NCI-H146 treated with DMSO at 0.1 percent for 48 hours (cell line): ENCODE measurements at regions not wholly inside any gene's neighbourhood (a gene's known extent, or its start where the extent isn't known, plus 50 kb on each side); places are given as distances from the start of the nearest gene placed in this dataset.

ENCODE experiments used
- DNase-seq: peaks from one replicate; lab custom pipeline; 2025; ENCODE audit not compliant: unreplicated experiment; lab: John Stamatoyannopoulos, UW

GRCh38 chr4:178696515-178696914, 1254.3 kb upstream of the AGA start:
- DNase-seq, result no peak

GRCh38 chr4:178712486-178712885, 1270.2 kb upstream of the AGA start:
- no peak for DNase-seq

- DNase-seq, result no peak
These were observed 1295.8 kb upstream of the AGA start for GRCh38 chr4:178738026-178738425.

- DNase-seq, result no peak
These were observed 1303.0 kb upstream of the AGA start for GRCh38 chr4:178745203-178745602.

- no peak for DNase-seq
These were observed 1310.8 kb upstream of the AGA start for GRCh38 chr4:178752954-178753525.

GRCh38 chr4:178778496-178778895, 1336.3 kb upstream of the AGA start:
- DNase-seq, result no peak

- no peak for DNase-seq
These were observed 1339.5 kb upstream of the AGA start for GRCh38 chr4:178781779-178782178.

- no peak for DNase-seq
These were observed 1342.3 kb upstream of the AGA start for GRCh38 chr4:178784491-178784890.

- DNase-seq, result no peak
These were observed 1347.0 kb upstream of the AGA start for GRCh38 chr4:178789279-178789678.

GRCh38 chr4:178799204-178799603, 1357.0 kb upstream of the AGA start:
- no peak for DNase-seq

GRCh38 chr4:178808106-178808505, 1365.9 kb upstream of the AGA start:
- DNase-seq, result no peak

GRCh38 chr4:178809921-178810320, 1367.7 kb upstream of the AGA start:
- no peak for DNase-seq

- DNase-seq, result no peak
These were observed 1369.1 kb upstream of the AGA start for GRCh38 chr4:178811356-178811755.

- no peak for DNase-seq
These were observed 1370.6 kb upstream of the AGA start for GRCh38 chr4:178812866-178813265.

- DNase-seq, result no peak
These were observed 1372.7 kb upstream of the AGA start for GRCh38 chr4:178814908-178815307.

- no peak for DNase-seq
These were observed 1381.5 kb upstream of the AGA start for GRCh38 chr4:178823673-178824295.

GRCh38 chr4:178836865-178837264, 1394.6 kb upstream of the AGA start:
- no peak for DNase-seq

- no peak for DNase-seq
These were observed 1396.5 kb upstream of the AGA start for GRCh38 chr4:178838776-178839175.

- no peak for DNase-seq
These were observed 1414.0 kb upstream of the AGA start for GRCh38 chr4:178856139-178856800.

- DNase-seq, result no peak
These were observed 1429.2 kb upstream of the AGA start for GRCh38 chr4:178871476-178871875.

GRCh38 chr4:178881937-178882336, 1439.7 kb upstream of the AGA start:
- no peak for DNase-seq

- no peak for DNase-seq
These were observed 1451.9 kb upstream of the AGA start for GRCh38 chr4:178894126-178894525.

- DNase-seq, result no peak
These were observed 1456.8 kb upstream of the AGA start for GRCh38 chr4:178899084-178899483.
